Smooth muscle cell of the brain vasculature (primary cell): ENCODE measurements at regions not wholly inside any gene's neighbourhood (a gene's known extent, or its start where the extent isn't known, plus 50 kb on each side); places are given as distances from the start of the nearest gene placed in this dataset.
"Not testable (repeated sequence)": the region's sequence is repeated elsewhere in the genome, so short reads cannot be mapped to it uniquely, and the experiment has no call there.

Experiments used
- DNase-seq: peaks from one replicate; pipeline ENCODE4 v3.0.0-alpha.2; 2012; ENCODE audit warnings: low read depth, low spot score

GRCh38 chr7:16369855-16370254, 51.5 kb downstream of the CRPPA start:
- DNase-seq, result no peak

- not testable (repeated sequence) for DNase-seq
These were observed 52.0 kb downstream of the CRPPA start for GRCh38 chr7:16369309-16369708.

- DNase-seq, result no peak
These were observed 52.5 kb downstream of the CRPPA start for GRCh38 chr7:16368885-16369284.

- no peak for DNase-seq
These were observed 54.2 kb downstream of the CRPPA start for GRCh38 chr7:16367115-16367514.

GRCh38 chr7:16365952-16366351, 55.4 kb downstream of the CRPPA start:
- no peak for DNase-seq

GRCh38 chr7:16365177-16365576, 56.2 kb downstream of the CRPPA start:
- no peak for DNase-seq

- no peak for DNase-seq
These were observed 62.1 kb downstream of the CRPPA start for GRCh38 chr7:16359216-16359615.

- no peak for DNase-seq
These were observed 63.4 kb downstream of the CRPPA start for GRCh38 chr7:16357921-16358320.

- no peak for DNase-seq
These were observed 63.9 kb downstream of the CRPPA start for GRCh38 chr7:16357474-16357873.

- DNase-seq, result no peak
These were observed 64.9 kb downstream of the CRPPA start for GRCh38 chr7:16356301-16356958.

- no peak for DNase-seq
These were observed 66.8 kb downstream of the CRPPA start for GRCh38 chr7:16354573-16354972.

- no peak for DNase-seq
These were observed 68.1 kb downstream of the CRPPA start for GRCh38 chr7:16353226-16353625.

- DNase-seq, result no peak
These were observed 70.7 kb downstream of the CRPPA start for GRCh38 chr7:16350634-16351033.

- no peak for DNase-seq
These were observed 73.1 kb downstream of the CRPPA start for GRCh38 chr7:16348251-16348650.

GRCh38 chr7:16347827-16348192, 73.5 kb downstream of the CRPPA start:
- no peak for DNase-seq

GRCh38 chr7:16347066-16347826, 74.1 kb downstream of the CRPPA start:
- no peak for DNase-seq

- DNase-seq, result no peak
These were observed 75.1 kb downstream of the CRPPA start for GRCh38 chr7:16345979-16346958.

- DNase-seq, result no peak
These were observed 76.4 kb downstream of the CRPPA start for GRCh38 chr7:16344927-16345326.

- no peak for DNase-seq
These were observed 77.7 kb downstream of the CRPPA start for GRCh38 chr7:16343612-16344011.

GRCh38 chr7:16338065-16338464, 83.3 kb downstream of the CRPPA start:
- no peak for DNase-seq

- DNase-seq, result no peak
These were observed 95.2 kb downstream of the CRPPA start for GRCh38 chr7:16326106-16326505.

GRCh38 chr7:16323313-16323712, 98.0 kb downstream of the CRPPA start:
- DNase-seq, result no peak
